Parathyroid adenoma (tissue), 2 donors: ENCODE measurements at regions not wholly inside any gene's neighbourhood (a gene's known extent, or its start where the extent isn't known, plus 50 kb on each side); places are given as distances from the start of the nearest gene placed in this dataset.

Source experiments
- H2AFZ ChIP-seq: fragments of 300-600 bp; sonication (generic); one replicate; pipeline ENCODE4 v1.7.0; 2017; ENCODE audit warnings: antibody characterized with exemption, mild to moderate bottlenecking
- H3K27ac ChIP-seq: fragments of 300-600 bp; sonication (generic); one replicate; pipeline ENCODE4 v1.7.0; 2017
- H3K27me3 ChIP-seq: fragments of 300-600 bp; sonication (generic); one replicate; pipeline ENCODE4 v1.7.0; 2017; ENCODE audit warnings: low read length; ENCODE audit not compliant: control insufficient read depth, insufficient read depth
- H3K36me3 ChIP-seq: fragments of 300-600 bp; sonication (generic); one replicate; pipeline ENCODE4 v1.7.0; 2017; ENCODE audit warnings: low read length; ENCODE audit not compliant: control insufficient read depth, insufficient read depth
- H3K4me1 ChIP-seq: fragments of 300-600 bp; sonication (generic); one replicate; pipeline ENCODE4 v1.7.0; 2017; ENCODE audit warnings: control low read depth
- H3K4me2 ChIP-seq: fragments of 300-600 bp; sonication (generic); one replicate; pipeline ENCODE4 v1.7.0; 2017; ENCODE audit warnings: low read length
- H3K4me3 ChIP-seq: fragments of 300-600 bp; sonication (generic); one replicate; pipeline ENCODE4 v1.7.0; 2017; ENCODE audit warnings: low read depth, low read length
- H3K79me2 ChIP-seq: fragments of 300-600 bp; sonication (generic); one replicate; pipeline ENCODE4 v1.7.0; 2017; ENCODE audit warnings: control low read depth
- H3K9ac ChIP-seq: fragments of 300-600 bp; sonication (generic); one replicate; pipeline ENCODE4 v1.7.0; 2017; ENCODE audit warnings: mild to moderate bottlenecking
- H3K9me3 ChIP-seq: fragments of 300-600 bp; sonication (generic); one replicate; pipeline ENCODE4 v1.7.0; 2017; ENCODE audit warnings: low read length; ENCODE audit not compliant: control insufficient read depth
- CTCF ChIP-seq: fragments of 300-600 bp; sonication (generic); IDR thresholded peaks from one replicate; pipeline ENCODE4 v1.7.0; 2017; ENCODE audit warnings: antibody characterized with exemption, mild to moderate bottlenecking
- donor health status: primary hyperparathyroidism.

GRCh38 chr1:117678246-117678977 is 72.6 kb downstream of the TENT5C start:
- Histone ChIP-seq H3K9ac (no peak overlapping the region), H3K79me2 (no peaks in the 10 kb centered on the region), H3K4me2 (peak overlapping the region; percentile 30), H3K27ac (peak overlapping the region; percentile 36), H3K4me3 (no peak overlapping the region), H3K9me3 (no peaks in the 10 kb centered on the region), H3K36me3 (no peaks in the 10 kb centered on the region), H3K4me1 (peaks cover 9% of the 10 kb centered on the region), H3K27me3 (no peaks in the 10 kb centered on the region), H2AFZ (peak overlapping the region; percentile 50)
- TF ChIP-seq CTCF: no peak

GRCh38 chr1:117679299-117679698 is 73.5 kb downstream of the TENT5C start:
- H3K4me1 ChIP-seq: peaks cover 9% of the 10 kb centered on the region
- no peak overlapping the region for H3K27ac ChIP-seq
- TF ChIP-seq CTCF: no peak
- H3K9ac ChIP-seq: no peak overlapping the region
- no peaks in the 10 kb centered on the region for H3K9me3 ChIP-seq
- H3K4me2 ChIP-seq: no peak overlapping the region
- no peaks in the 10 kb centered on the region for H3K27me3 ChIP-seq
- H3K4me3 ChIP-seq: no peak overlapping the region
- H3K36me3 ChIP-seq: no peaks in the 10 kb centered on the region
- H2AFZ ChIP-seq: no peak overlapping the region
- H3K79me2 ChIP-seq: no peaks in the 10 kb centered on the region

DNA sequence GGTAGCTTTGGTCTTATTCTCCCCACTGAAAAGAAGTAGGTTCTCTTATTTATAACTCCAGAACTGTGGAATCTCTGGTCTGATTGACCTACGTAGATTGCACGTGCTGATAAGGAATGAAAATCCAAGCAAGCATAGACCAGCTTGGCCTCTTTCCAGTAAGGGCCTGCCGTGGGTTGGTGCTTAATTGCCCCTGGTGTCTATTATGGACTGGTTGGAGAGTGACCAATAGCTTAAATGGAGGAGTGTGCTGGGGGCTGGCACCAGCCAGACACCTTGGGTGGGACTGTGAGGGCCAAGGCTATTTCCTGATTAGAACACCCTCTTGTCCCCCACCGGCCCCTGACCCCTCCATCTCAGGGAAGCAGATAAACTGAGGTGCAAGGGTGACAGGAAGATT is 74.0 kb downstream of the TENT5C start:
- Histone ChIP-seq H2AFZ (no peak overlapping the region), H3K4me3 (no peak overlapping the region), H3K79me2 (no peaks in the 10 kb centered on the region), H3K9me3 (no peaks in the 10 kb centered on the region), H3K27me3 (no peaks in the 10 kb centered on the region), H3K36me3 (no peaks in the 10 kb centered on the region), H3K4me1 (peaks cover 9% of the 10 kb centered on the region), H3K9ac (no peak overlapping the region), H3K27ac (no peak overlapping the region), H3K4me2 (no peak overlapping the region)
- no peak for TF ChIP-seq CTCF

GRCh38 chr1:117680316-117681002 is 74.6 kb downstream of the TENT5C start:
- no peak overlapping the region for H3K27ac ChIP-seq
- H3K79me2 ChIP-seq: no peaks in the 10 kb centered on the region
- H3K4me3 ChIP-seq: no peak overlapping the region
- no peaks in the 10 kb centered on the region for H3K27me3 ChIP-seq
- no peaks in the 10 kb centered on the region for H3K9me3 ChIP-seq
- H3K4me2 ChIP-seq: no peak overlapping the region
- peaks cover 9% of the 10 kb centered on the region for H3K4me1 ChIP-seq
- no peak overlapping the region for H2AFZ ChIP-seq
- no peak overlapping the region for H3K9ac ChIP-seq
- no peak for TF ChIP-seq CTCF
- H3K36me3 ChIP-seq: no peaks in the 10 kb centered on the region
